ENCODE measurements at regions not wholly inside any gene's neighbourhood (a gene's known extent, or its start where the extent isn't known, plus 50 kb on each side); places are given as distances from the start of the nearest gene placed in this dataset.

DNA sequence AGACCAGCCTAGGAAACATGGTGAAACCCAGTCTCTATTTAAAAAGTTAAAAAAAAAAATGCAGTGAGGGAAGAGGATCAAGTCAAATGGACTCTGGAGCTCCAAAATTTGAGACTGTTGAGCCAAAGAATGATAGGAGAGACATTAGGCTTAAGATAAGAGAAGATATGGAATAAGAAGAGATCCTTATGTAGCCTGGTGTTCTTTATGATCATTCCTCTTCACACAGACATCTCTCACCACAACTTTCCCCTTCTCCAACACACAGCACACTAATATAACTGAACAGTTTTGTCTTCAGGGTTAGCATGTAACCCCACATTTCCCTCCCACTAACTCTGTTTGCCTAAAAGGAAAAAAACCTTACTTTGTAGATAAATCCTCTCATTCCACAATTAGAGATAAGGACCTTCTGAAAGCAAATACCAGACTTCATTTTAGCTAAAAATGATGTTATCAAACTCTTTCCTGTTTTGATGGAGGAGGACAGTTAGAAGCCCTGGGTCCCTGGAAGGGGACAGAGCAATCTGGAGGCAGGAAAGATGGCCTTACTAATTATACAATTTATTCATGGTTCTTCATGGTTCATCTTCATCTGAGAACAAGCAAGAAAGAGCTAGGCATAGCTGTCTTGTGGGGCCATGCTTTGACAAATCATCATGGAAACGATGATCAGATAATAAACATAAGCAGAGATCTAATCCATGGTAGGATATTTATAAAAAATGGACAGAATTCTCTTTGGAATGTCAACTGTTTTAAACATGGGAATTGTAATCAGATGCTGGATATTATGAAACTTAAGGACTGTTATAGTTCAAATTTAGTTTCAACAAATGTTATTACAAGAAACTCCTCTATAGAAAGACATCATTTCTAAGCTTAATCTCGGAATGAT, 96.7 kb upstream of the S1PR1 start:
- TF ChIP-seq, protein P1, sequence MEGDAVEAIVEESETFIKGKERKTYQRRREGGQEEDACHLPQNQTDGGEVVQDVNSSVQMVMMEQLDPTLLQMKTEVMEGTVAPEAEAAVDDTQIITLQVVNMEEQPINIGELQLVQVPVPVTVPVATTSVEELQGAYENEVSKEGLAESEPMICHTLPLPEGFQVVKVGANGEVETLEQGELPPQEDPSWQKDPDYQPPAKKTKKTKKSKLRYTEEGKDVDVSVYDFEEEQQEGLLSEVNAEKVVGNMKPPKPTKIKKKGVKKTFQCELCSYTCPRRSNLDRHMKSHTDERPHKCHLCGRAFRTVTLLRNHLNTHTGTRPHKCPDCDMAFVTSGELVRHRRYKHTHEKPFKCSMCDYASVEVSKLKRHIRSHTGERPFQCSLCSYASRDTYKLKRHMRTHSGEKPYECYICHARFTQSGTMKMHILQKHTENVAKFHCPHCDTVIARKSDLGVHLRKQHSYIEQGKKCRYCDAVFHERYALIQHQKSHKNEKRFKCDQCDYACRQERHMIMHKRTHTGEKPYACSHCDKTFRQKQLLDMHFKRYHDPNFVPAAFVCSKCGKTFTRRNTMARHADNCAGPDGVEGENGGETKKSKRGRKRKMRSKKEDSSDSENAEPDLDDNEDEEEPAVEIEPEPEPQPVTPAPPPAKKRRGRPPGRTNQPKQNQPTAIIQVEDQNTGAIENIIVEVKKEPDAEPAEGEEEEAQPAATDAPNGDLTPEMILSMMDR (IDR thresholded peaks at IDR 0.05): no peak
- TF ChIP-seq POLR2A (IDR thresholded peaks at IDR 0.05): no peak
- TF ChIP-seq EP300 (IDR thresholded peaks at IDR 0.05): no peak
- no peak overlapping the region for H3K27ac ChIP-seq
- intact Hi-C loops (cut with DNase I): no loop called here
- no peaks in the 10 kb centered on the region for H3K36me3 ChIP-seq
- 63 to 71% (median 68%) methylated on average over 2 of the region's 2 CpGs for WGBS, 3 donors
- no peak for DNase-seq
- no peak overlapping the region for H3K4me3 ChIP-seq
- H3K4me1 ChIP-seq (ENCODE audit: insufficient read depth): no peaks in the 10 kb centered on the region
- H3K27me3 ChIP-seq: no peaks in the 10 kb centered on the region
- no peaks in the 10 kb centered on the region for H3K9me3 ChIP-seq

DNA sequence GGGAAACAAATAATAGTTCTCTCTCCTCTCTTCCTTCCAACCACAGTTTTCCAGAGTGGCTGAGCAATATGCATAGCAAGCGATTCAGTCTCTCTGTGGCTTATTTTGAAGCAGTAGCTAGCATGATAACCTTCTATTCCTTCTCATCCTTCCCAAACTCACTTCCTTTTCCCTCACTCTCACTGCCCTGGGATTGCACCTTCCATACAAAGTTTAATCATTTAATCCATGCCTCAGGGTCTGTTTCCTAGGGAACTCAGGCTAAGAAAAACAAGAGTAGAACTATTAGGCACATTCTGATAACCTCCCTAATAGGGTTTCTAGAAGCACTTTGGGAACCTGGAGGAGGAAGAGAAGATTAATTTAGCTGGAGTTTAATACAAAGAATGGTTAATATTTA, 97.7 kb upstream of the S1PR1 start:
- Histone ChIP-seq H3K36me3 (no peaks in the 10 kb centered on the region), H3K9me3 (no peaks in the 10 kb centered on the region), H3K4me1 (ENCODE audit: insufficient read depth) (no peaks in the 10 kb centered on the region), H3K4me3 (no peak overlapping the region), H3K27me3 (no peaks in the 10 kb centered on the region), H3K27ac (no peak overlapping the region)
- TF ChIP-seq EP300 (IDR thresholded peaks at IDR 0.05): no peak
- TF ChIP-seq, protein P1 (IDR thresholded peaks at IDR 0.05): no peak
- no peak for TF ChIP-seq POLR2A (IDR thresholded peaks at IDR 0.05)
- intact Hi-C loops (cut with DNase I): no loop called here
- 70 to 80% (median 77%) methylated on average over 1 of the region's 1 CpG for WGBS, 3 donors
- no peak for DNase-seq

DNA sequence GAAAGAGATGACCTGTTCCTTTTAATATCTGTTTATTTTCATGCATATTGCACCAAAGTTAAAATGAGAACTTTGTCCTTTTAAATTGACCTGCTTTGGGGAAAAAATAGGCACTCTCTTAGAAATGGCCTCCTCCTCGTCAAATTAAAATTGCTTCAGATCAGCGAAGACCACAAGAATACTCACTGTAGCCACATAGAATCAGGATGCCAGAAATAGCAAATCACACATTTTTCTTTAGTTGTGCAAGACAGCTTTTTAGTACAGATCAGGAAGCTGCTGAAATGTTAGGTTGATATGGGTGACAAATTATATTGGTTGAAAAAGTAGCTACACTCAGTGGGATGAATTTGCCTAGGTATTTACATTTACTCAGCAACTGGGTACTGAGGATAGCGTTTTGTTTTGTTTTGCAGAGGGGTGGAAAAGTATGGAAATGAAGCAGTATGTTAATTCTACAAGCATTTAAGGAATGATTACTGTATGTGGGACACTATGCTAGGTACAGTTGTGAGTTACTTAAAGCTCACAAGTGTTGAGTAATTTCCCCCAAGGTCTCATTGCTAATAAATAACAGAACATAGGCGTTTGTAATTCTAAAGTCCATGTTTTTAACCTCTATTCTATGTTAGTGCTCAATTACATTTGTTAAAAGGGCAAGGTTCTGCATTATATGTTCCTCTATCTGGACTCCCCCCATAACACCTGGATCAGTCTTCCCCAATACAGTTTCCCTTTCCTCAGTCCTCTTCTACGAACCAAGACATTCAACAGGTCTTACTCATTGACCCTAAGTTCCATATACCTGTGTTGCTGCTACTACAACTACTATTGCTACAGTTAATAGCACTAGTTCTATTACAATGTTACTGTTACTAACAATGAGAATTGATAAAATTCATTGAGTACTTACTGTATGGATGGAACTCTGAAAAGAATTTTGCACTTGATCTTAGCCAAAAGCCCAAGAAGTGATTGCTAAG, 99.4 kb upstream of the S1PR1 start:
- 42 to 49% (median 46%) methylated on average over 5 of the region's 5 CpGs for WGBS, 3 donors
- no peak overlapping the region for H3K27ac ChIP-seq
- no peaks in the 10 kb centered on the region for H3K9me3 ChIP-seq
- no peaks in the 10 kb centered on the region for H3K27me3 ChIP-seq
- H3K4me1 ChIP-seq (ENCODE audit: insufficient read depth): no peaks in the 10 kb centered on the region
- no peak for DNase-seq
- TF ChIP-seq POLR2A (IDR thresholded peaks at IDR 0.05) (no peak), EP300 (IDR thresholded peaks at IDR 0.05) (no peak)
- TF ChIP-seq, protein P1 (IDR thresholded peaks at IDR 0.05): no peak
- intact Hi-C loops (cut with DNase I): no loop called here
- H3K36me3 ChIP-seq: no peaks in the 10 kb centered on the region
- no peak overlapping the region for H3K4me3 ChIP-seq

DNA sequence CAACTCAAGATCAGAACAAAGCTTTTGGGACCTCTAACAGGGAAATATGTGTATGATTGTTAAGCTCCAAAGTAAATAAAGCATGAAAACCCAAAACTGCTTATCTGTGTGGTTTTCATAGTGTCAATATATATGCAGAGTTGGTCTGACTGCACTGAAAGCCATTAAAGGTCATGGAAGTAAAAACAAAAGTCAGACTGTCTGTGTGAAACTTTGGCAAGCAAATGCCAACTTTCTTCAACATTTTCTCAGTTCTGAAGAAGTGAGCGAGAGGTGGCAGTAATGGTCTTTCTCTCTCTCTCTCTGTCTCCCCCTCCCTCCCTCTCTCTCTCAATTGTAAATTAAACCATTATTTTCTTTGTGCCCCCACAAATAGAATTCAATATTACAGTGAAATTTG, 100.1 kb upstream of the S1PR1 start:
- no peaks in the 10 kb centered on the region for H3K36me3 ChIP-seq
- H3K4me1 ChIP-seq (ENCODE audit: insufficient read depth): no peaks in the 10 kb centered on the region
- H3K9me3 ChIP-seq: no peaks in the 10 kb centered on the region
- H3K4me3 ChIP-seq: no peak overlapping the region
- no peak for TF ChIP-seq POLR2A (IDR thresholded peaks at IDR 0.05)
- TF ChIP-seq EP300 (IDR thresholded peaks at IDR 0.05): no peak
- TF ChIP-seq, protein P1 (IDR thresholded peaks at IDR 0.05): no peak
- WGBS, 3 donors: 15 to 26% (median 17%) methylated on average over 1 of the region's 1 CpG
- no peaks in the 10 kb centered on the region for H3K27me3 ChIP-seq
- DNase-seq: no peak
- intact Hi-C loops (cut with DNase I): no loop called here
- no peak overlapping the region for H3K27ac ChIP-seq

All from ovary (tissue), 7 donors.